Stomach (tissue), 8 donors: ENCODE measurements at regions not wholly inside any gene's neighbourhood (a gene's known extent, or its start where the extent isn't known, plus 50 kb on each side); places are given as distances from the start of the nearest gene placed in this dataset.
"Not testable (repeated sequence)": the region's sequence is repeated elsewhere in the genome, so short reads cannot be mapped to it uniquely, and the experiment has no call there.

Experiments used
- DNase-seq, 2 donors: peaks; one replicate each; pipeline versions ENCODE4 v3.0.0 to v3.0.0-alpha.2; 2013 to 2019
- H3K27ac ChIP-seq, 5 donors: fragments of 200-600 bp in 4 of 5; sonication (generic) in 4 of 5; one replicate each; pipeline ENCODE4 v1.5.1; 2013 to 2019; ENCODE audit warnings: mild to moderate bottlenecking in 1 of 5, moderate library complexity in 1 of 5
- H3K27me3 ChIP-seq, 3 donors: fragments of 200-600 bp; sonication (generic); one replicate each; pipeline ENCODE4 v1.5.1; 2017 to 2019; ENCODE audit warnings: mixed run types in 1 of 3
- H3K36me3 ChIP-seq, 4 donors: fragments of 200-600 bp; sonication (generic); 1 replicate in 3 of 4; 2 replicates in 1 of 4; pipeline ENCODE4 v1.5.1; 2016 to 2019
- H3K4me1 ChIP-seq, 4 donors: fragments of 200-600 bp; sonication (generic); one replicate each; pipeline ENCODE4 v1.5.1; 2016 to 2019
- H3K4me3 ChIP-seq, 4 donors: fragments of 200-600 bp; sonication (generic) in 3 of 4; one replicate each; pipeline ENCODE4 v1.5.1; 2016 to 2019; ENCODE audit warnings: mild to moderate bottlenecking in 1 of 4
- H3K9me3 ChIP-seq, 4 donors: fragments of 200-600 bp; sonication (generic); one replicate each; pipeline ENCODE4 v1.5.1; 2016 to 2019
- CTCF ChIP-seq, 7 experiments: fragments of 450-650 bp in 4 of 7; fragments of 200-600 bp in 3 of 7; sonication (generic) in 3 of 7; IDR thresholded peaks; one replicate each; pipeline ENCODE4 v1.5.1; 2016 to 2019; ENCODE audit warnings: antibody characterized with exemption in 7 of 7, control low read depth in 2 of 7, mild to moderate bottlenecking in 1 of 7
- EP300 ChIP-seq: sonication (generic); formaldehyde crosslinking; IDR thresholded peaks from one replicate; pipeline ENCODE4 v1.6.1; 2017; ENCODE audit warnings: antibody characterized with exemption
- POLR2A ChIP-seq, 4 donors: fragments of 450-650 bp; IDR thresholded peaks; one replicate each; pipeline ENCODE4 v1.6.1; 2016; ENCODE audit warnings: antibody characterized with exemption in 4 of 4, control low read depth in 2 of 4, mild to moderate bottlenecking in 1 of 4, moderate library complexity in 1 of 4
- POLR2AphosphoS5 ChIP-seq, 3 donors: sonication (generic); formaldehyde crosslinking; IDR thresholded peaks; one replicate each; pipeline ENCODE4 v1.6.1; 2016; ENCODE audit warnings: antibody characterized with exemption in 3 of 3
- WGBS, 5 donors: extraction: QIAGEN DNeasy Blood & Tissue Kit in 3 of 5; methylation state at CpG; one replicate each; pipeline versions ENCODE4 v1.1.5 to v1.1.7; 2013 to 2018; 5-methylcytosine and 5-hydroxymethylcytosine counted together
- intact Hi-C: fragments of 100-400 bp; cut with DNase I; formaldehyde crosslinking; loops from one replicate; pipeline ENCODE4 v1.15.1; 2023; ENCODE audit warnings: low total_unique reads
- donor health status: healthy with polysubstance abuse.
- donor health status: Bipolar disorder and iron deficiency.
- donor health status: healthy.

GRCh38 chr12:62192903-62193250, 67.3 kb upstream of the USP15 start:
- Histone ChIP-seq H3K36me3 (no peaks in the 10 kb centered on the region), H3K27ac (no peak overlapping the region), H3K9me3 (peaks cover 0 to 10% (median 0%) of the 10 kb centered on the region in 4 donors), H3K27me3 (peaks cover 13 to 39% (median 26%) of the 10 kb centered on the region in 3 donors), H3K4me1 (peaks cover 19 to 26% (median 25%) of the 10 kb centered on the region in 4 donors), H3K4me3 (peak overlapping the region in 3 of 4 donors; percentile 36 to 48 (median 47))
- intact Hi-C loops: no loop called here
- no peak for DNase-seq
- 15 to 25% (median 20%) methylated on average over 7 of the region's 7 CpGs for WGBS, 5 donors
- TF ChIP-seq CTCF (IDR thresholded peaks at IDR 0.05): peak in 1 of 7 experiments; percentile 57
- TF ChIP-seq EP300: no peak
- no peak for TF ChIP-seq POLR2AphosphoS5 (IDR thresholded peaks at IDR 0.05)

GRCh38 chr12:62194031-62194430, 66.2 kb upstream of the USP15 start:
- DNase-seq: no peak
- H3K27me3 ChIP-seq: peaks cover 13 to 39% (median 26%) of the 10 kb centered on the region in 3 donors
- H3K9me3 ChIP-seq: peaks cover 0 to 10% (median 0%) of the 10 kb centered on the region in 4 donors
- no peaks in the 10 kb centered on the region for H3K36me3 ChIP-seq
- peaks cover 19 to 26% (median 25%) of the 10 kb centered on the region in 4 donors for H3K4me1 ChIP-seq
- 13 to 38% (median 21%) methylated on average over 1 of the region's 1 CpG for WGBS, 5 donors
- no peak overlapping the region for H3K27ac ChIP-seq
- TF ChIP-seq CTCF (IDR thresholded peaks at IDR 0.05) (no peak), EP300 (no peak), POLR2AphosphoS5 (IDR thresholded peaks at IDR 0.05) (no peak), POLR2A (IDR thresholded peaks at IDR 0.05) (no peak)
- H3K4me3 ChIP-seq: no peak overlapping the region
- intact Hi-C loops: no loop called here

- TF ChIP-seq EP300 (no peak), POLR2AphosphoS5 (IDR thresholded peaks at IDR 0.05) (no peak), CTCF (IDR thresholded peaks at IDR 0.05) (no peak), POLR2A (IDR thresholded peaks at IDR 0.05) (no peak)
- Histone ChIP-seq H3K27ac (no peak overlapping the region), H3K4me1 (peaks cover 19 to 26% (median 25%) of the 10 kb centered on the region in 4 donors), H3K4me3 (no peak overlapping the region), H3K36me3 (no peaks in the 10 kb centered on the region), H3K9me3 (peaks cover 0 to 10% (median 0%) of the 10 kb centered on the region in 4 donors), H3K27me3 (peaks cover 13 to 39% (median 26%) of the 10 kb centered on the region in 3 donors)
- no peak for DNase-seq
- intact Hi-C loops: no loop called here
These were observed 65.6 kb upstream of the USP15 start for GRCh38 chr12:62194616-62195015.

DNA sequence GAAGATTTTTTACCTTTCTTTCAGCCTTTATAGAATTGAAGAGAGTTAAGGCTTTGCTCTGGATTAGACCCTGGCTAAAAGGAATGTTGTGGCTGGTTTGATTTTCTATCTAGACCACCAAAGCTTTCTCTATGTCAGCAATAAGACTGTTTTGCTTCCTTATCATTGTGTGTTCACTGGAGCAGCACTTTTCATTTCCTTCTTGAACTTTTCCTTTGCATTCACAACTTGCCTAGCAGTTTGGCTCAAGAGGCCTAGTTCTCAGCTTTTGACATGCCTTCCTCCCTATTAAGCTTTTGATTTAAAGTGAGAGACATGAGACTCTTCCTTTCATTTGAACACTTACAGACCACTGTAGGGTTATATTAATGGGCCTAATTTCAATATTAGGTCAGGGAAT, 64.1 kb upstream of the USP15 start:
- DNase-seq: no peak
- H3K9me3 ChIP-seq: peaks cover 0 to 18% (median 12%) of the 10 kb centered on the region in 4 donors
- peaks cover 10 to 23% (median 13%) of the 10 kb centered on the region in 3 donors for H3K27me3 ChIP-seq
- peaks cover 14 to 19% (median 19%) of the 10 kb centered on the region in 4 donors for H3K4me1 ChIP-seq
- no peak overlapping the region for H3K4me3 ChIP-seq
- no peak for TF ChIP-seq POLR2A (IDR thresholded peaks at IDR 0.05)
- TF ChIP-seq CTCF (IDR thresholded peaks at IDR 0.05): no peak
- no peak for TF ChIP-seq EP300
- TF ChIP-seq POLR2AphosphoS5 (IDR thresholded peaks at IDR 0.05): no peak
- no peaks in the 10 kb centered on the region for H3K36me3 ChIP-seq
- intact Hi-C loops: no loop called here
- H3K27ac ChIP-seq: no peak overlapping the region

DNA sequence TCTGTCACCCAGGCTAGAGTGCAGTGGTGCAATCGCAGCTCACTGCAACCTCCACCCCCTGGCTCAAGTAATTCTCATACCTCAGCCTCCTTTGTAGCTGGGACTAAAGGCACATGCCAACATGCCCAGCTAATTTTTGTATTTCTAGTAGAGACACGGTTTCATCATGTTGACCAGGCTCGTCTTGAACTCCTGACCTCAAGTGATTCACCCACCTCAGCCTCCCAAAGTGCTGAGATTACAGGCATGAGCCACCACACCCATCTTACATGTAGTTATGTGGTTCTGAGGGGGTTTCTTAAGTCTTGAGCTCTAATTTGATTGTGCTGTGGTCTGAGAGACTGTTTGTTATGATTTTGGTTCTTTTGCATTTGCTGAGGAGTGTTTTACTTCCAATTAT, 57.3 kb upstream of the USP15 start:
- WGBS, 5 donors: 85 to 90% (median 85%) methylated on average over 3 of the region's 3 CpGs

More for the DNA sequence above, 57.3 kb upstream of the USP15 start:
- peaks cover 0 to 36% (median 26%) of the 10 kb centered on the region in 4 donors for H3K9me3 ChIP-seq
- H3K4me1 ChIP-seq, DNase-seq, H3K27ac ChIP-seq, intact Hi-C loops, H3K36me3 ChIP-seq, H3K27me3 ChIP-seq, H3K4me3 ChIP-seq: not testable (repeated sequence)
